PC-3 (cell line): ENCODE measurements at regions not wholly inside any gene's neighbourhood (a gene's known extent, or its start where the extent isn't known, plus 50 kb on each side); places are given as distances from the start of the nearest gene placed in this dataset.

Experiments
- ATAC-seq: fragments of 200-7000 bp; cut with Tn5 transposase; 2 replicates; pipeline ENCODE4 v1.9.1; 2020; ENCODE audit warnings: mild to moderate bottlenecking, moderate library complexity
- BruUV-seq: library from RNA; stranded (reverse); fragments of 400-500 nt; replicated peaks from 2 replicates; lab custom pipeline; 2021; lab: Mats Ljungman, UMichigan
- CTCF ChIA-PET: fragments of 300-600 bp; sonication (Branson Sonifier 250); formaldehyde crosslinking; loops from one replicate; lab custom pipeline; 2022; ENCODE audit warnings: antibody characterized with exemption; lab: Charles Lee
- POLR2A ChIA-PET: fragments of 300-600 bp; sonication (Branson Sonifier 250); formaldehyde crosslinking; loops from one replicate; lab custom pipeline; 2022; ENCODE audit warnings: antibody characterized with exemption; ENCODE audit not compliant: unreplicated experiment; lab: Charles Lee
- DNase-seq: peaks from one replicate; pipeline ENCODE4 v3.0.0-alpha.2; 2015
- H2AFZ ChIP-seq: fragments of 300-600 bp; sonication (generic); 2 replicates; pipeline ENCODE4 v1.6.0; 2016; ENCODE audit warnings: antibody characterized with exemption, low read length
- H3F3A ChIP-seq: fragments of 300-600 bp; sonication (generic); one replicate; pipeline ENCODE4 v1.6.0; 2017; ENCODE audit warnings: antibody characterized with exemption, low read length, control low read depth, mild to moderate bottlenecking; ENCODE audit not compliant: unreplicated experiment
- H3K27ac ChIP-seq: fragments of 300-600 bp; sonication (generic); 2 replicates; pipeline ENCODE4 v1.5.1; 2016; ENCODE audit warnings: mild to moderate bottlenecking, low read length
- H3K27me3 ChIP-seq: fragments of 300-600 bp; sonication (generic); 2 replicates; pipeline ENCODE4 v1.6.1; 2016; ENCODE audit warnings: low read length, mixed read lengths
- H3K36me3 ChIP-seq: fragments of 300-600 bp; sonication (generic); 2 replicates; pipeline ENCODE4 v1.6.1; 2016; ENCODE audit warnings: low read depth, mixed run types, low read length, mixed read lengths
- H3K4me1 ChIP-seq: fragments of 300-600 bp; sonication (generic); 2 replicates; pipeline ENCODE4 v1.5.1; 2016; ENCODE audit warnings: low read length; ENCODE audit not compliant: insufficient read depth
- H3K4me2 ChIP-seq: fragments of 300-600 bp; sonication (generic); 2 replicates; pipeline ENCODE4 v1.6.0; 2016; ENCODE audit warnings: low read length
- H3K4me3 ChIP-seq: fragments of 300-600 bp; sonication (generic); 2 replicates; pipeline ENCODE4 v1.5.1; 2016; ENCODE audit warnings: mild to moderate bottlenecking, low read length, mixed read lengths
- H3K79me2 ChIP-seq: fragments of 300-600 bp; sonication (generic); 2 replicates; pipeline ENCODE4 v1.6.1; 2017; ENCODE audit warnings: low read length, mixed read lengths
- H3K9ac ChIP-seq: fragments of 300-600 bp; sonication (generic); 2 replicates; pipeline ENCODE4 v1.6.0; 2016; ENCODE audit warnings: mild to moderate bottlenecking, low read length
- H3K9me2 ChIP-seq: fragments of 300-600 bp; sonication (generic); replicated peaks from 2 replicates; pipeline ENCODE4 v1.6.1; 2016; ENCODE audit warnings: mixed run types, low read length, mixed read lengths
- H3K9me3 ChIP-seq: fragments of 300-600 bp; sonication (generic); 2 replicates; pipeline ENCODE4 v1.6.1; 2016; ENCODE audit warnings: low read length, mixed read lengths
- H4K20me1 ChIP-seq: fragments of 300-600 bp; sonication (generic); 2 replicates; pipeline ENCODE4 v1.6.1; 2016; ENCODE audit warnings: low read length, mixed read lengths
- EZH2 ChIP-seq: fragments of 300-600 bp; sonication (generic); IDR thresholded peaks from one replicate; pipeline ENCODE4 v1.6.1; 2017; ENCODE audit warnings: antibody characterized with exemption, mild to moderate bottlenecking, low read length; ENCODE audit not compliant: unreplicated experiment
- EZH2phosphoT487 ChIP-seq: fragments of 300-600 bp; sonication (generic); IDR thresholded peaks from 2 replicates; pipeline ENCODE4 v1.6.1; 2018; ENCODE audit warnings: mild to moderate bottlenecking, antibody characterized with exemption, low read length, borderline replicate concordance
- intact Hi-C: fragments of 100-400 bp; cut with micrococcal nuclease; formaldehyde crosslinking; loops from 2 replicates; pipeline ENCODE4 v1.9.0; 2023
- TF ChIP-seq, protein P1 (sequence below): fragments of 300-600 bp; sonication (generic); conservative IDR thresholded peaks from 2 replicates; pipeline ENCODE4 v1.5.1; 2017; ENCODE audit warnings: antibody characterized with exemption, low read depth, mild to moderate bottlenecking, low read length

DNA sequence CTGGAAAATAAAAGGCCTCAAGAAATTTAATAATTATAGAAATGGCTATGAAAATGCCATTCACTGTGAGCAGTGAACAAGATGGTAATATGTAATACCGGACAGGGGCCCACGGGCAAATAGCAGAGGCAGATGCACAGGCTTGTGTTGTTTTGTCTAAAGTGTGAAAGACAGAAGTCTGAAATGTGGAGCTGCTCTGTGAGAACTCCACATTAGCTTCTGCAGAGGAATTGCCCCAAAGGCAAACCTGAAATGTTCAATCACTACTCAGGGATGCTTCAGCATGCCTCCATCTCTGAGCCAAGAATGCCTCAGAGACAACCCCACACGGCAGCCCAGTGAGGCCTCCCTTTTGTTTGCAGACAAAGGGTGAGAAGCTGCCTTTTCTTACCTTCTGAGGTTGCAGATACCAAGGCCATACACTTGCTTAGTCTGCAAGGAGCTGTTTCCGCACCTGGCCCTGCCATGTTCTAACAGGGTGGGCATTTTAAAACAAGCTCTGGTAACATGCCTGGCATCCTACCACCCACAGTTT lies 124.3 kb upstream of the CXCL14 start:
- ATAC-seq (no peak), DNase-seq (no peak)
- no peaks in the 10 kb centered on the region for H3K9me3 ChIP-seq
- intact Hi-C loops: no loop called here
- ChIA-PET POLR2A (no interaction called here), CTCF (no interaction called here)
- no TSS peak for BruUV-seq
- no peaks in the 10 kb centered on the region for H3K9me2 ChIP-seq
- H4K20me1 ChIP-seq: no peaks in the 10 kb centered on the region
- H3F3A ChIP-seq: no peaks in the 10 kb centered on the region
- H3K79me2 ChIP-seq: no peaks in the 10 kb centered on the region
- H3K4me1 ChIP-seq: no peaks in the 10 kb centered on the region
- H3K4me2 ChIP-seq: no peak overlapping the region
- peaks cover 22% of the 10 kb centered on the region; the same call in 1 of the 2 replicates for H3K27me3 ChIP-seq
- no peak overlapping the region for H3K4me3 ChIP-seq
- H3K27ac ChIP-seq: no peak overlapping the region
- no peak overlapping the region for H3K9ac ChIP-seq
- no peak overlapping the region for H2AFZ ChIP-seq
- TF ChIP-seq EZH2phosphoT487 (no peak), EZH2 (no peak)
- TF ChIP-seq, protein P1, sequence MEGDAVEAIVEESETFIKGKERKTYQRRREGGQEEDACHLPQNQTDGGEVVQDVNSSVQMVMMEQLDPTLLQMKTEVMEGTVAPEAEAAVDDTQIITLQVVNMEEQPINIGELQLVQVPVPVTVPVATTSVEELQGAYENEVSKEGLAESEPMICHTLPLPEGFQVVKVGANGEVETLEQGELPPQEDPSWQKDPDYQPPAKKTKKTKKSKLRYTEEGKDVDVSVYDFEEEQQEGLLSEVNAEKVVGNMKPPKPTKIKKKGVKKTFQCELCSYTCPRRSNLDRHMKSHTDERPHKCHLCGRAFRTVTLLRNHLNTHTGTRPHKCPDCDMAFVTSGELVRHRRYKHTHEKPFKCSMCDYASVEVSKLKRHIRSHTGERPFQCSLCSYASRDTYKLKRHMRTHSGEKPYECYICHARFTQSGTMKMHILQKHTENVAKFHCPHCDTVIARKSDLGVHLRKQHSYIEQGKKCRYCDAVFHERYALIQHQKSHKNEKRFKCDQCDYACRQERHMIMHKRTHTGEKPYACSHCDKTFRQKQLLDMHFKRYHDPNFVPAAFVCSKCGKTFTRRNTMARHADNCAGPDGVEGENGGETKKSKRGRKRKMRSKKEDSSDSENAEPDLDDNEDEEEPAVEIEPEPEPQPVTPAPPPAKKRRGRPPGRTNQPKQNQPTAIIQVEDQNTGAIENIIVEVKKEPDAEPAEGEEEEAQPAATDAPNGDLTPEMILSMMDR: no peak
- no peaks in the 10 kb centered on the region for H3K36me3 ChIP-seq

DNA sequence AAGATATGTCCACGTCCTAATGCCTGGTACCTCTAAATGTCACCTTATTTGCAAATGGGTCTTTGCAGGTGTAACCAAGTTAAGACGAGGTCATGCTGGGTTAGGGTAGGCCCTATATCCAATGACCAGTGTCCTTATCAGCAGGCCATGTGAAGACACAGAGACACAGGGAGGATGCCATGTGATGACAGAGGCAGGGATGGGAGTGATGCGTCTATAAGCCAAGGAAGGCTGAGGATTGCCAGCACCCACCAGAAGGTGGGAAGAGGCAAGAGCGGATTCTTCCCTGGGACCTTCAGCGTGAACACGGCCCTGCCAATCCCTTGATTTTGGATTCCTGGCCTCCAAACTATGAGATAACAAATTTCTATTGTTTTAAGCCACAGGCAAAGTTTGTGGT lies 123.4 kb upstream of the CXCL14 start:
- TF ChIP-seq, protein P1: no peak
- TF ChIP-seq EZH2phosphoT487 (no peak), EZH2 (no peak)
- H3K9me2 ChIP-seq: no peaks in the 10 kb centered on the region
- H3F3A ChIP-seq: no peaks in the 10 kb centered on the region
- no peaks in the 10 kb centered on the region for H4K20me1 ChIP-seq
- H3K36me3 ChIP-seq: no peaks in the 10 kb centered on the region
- BruUV-seq: no TSS peak
- H3K4me3 ChIP-seq: no peak overlapping the region
- CTCF ChIA-PET: no interaction called here
- H3K27me3 ChIP-seq: peaks cover 24% of the 10 kb centered on the region; the same call in 1 of the 2 replicates
- DNase-seq (no peak), ATAC-seq (no peak)
- no peak overlapping the region for H3K27ac ChIP-seq
- POLR2A ChIA-PET: no interaction called here
- H3K9me3 ChIP-seq: no peaks in the 10 kb centered on the region
- no peak overlapping the region for H2AFZ ChIP-seq
- no peak overlapping the region for H3K4me2 ChIP-seq
- H3K9ac ChIP-seq: no peak overlapping the region
- no peaks in the 10 kb centered on the region for H3K4me1 ChIP-seq
- no peaks in the 10 kb centered on the region for H3K79me2 ChIP-seq
- intact Hi-C loops: no loop called here

DNA sequence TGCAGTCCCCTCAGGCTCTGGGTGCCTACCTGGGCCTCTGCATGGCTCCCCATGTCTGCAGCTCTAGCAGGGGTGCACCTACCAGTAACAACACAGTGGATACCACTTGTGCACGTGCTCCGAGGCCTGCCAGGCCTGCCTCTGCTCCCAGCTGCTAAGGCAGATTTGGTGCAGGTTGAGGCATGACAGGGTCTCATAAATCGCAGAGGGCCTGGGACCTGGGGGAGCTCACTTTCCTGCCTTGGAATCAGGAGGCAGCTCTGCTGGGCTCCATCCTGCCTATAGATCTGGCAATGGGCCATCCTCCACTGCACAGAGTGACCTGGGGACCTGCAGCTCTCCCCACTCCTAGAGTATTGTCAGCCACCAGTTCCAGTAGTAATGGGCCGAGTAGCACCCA lies 121.9 kb upstream of the CXCL14 start:
- Histone ChIP-seq H3K27me3 (peaks cover 21% of the 10 kb centered on the region; the same call in 1 of the 2 replicates), H3K9ac (no peak overlapping the region), H3K27ac (no peak overlapping the region), H3K79me2 (no peaks in the 10 kb centered on the region), H3K4me2 (no peak overlapping the region), H3K36me3 (no peaks in the 10 kb centered on the region), H2AFZ (no peak overlapping the region), H4K20me1 (no peaks in the 10 kb centered on the region), H3K4me3 (no peak overlapping the region), H3K9me2 (no peaks in the 10 kb centered on the region), H3K9me3 (no peaks in the 10 kb centered on the region), H3F3A (no peaks in the 10 kb centered on the region), H3K4me1 (no peaks in the 10 kb centered on the region)
- ChIA-PET CTCF (no interaction called here), POLR2A (no interaction called here)
- ATAC-seq: no peak
- intact Hi-C loops: no loop called here
- TF ChIP-seq EZH2 (no peak), EZH2phosphoT487 (no peak)
- TF ChIP-seq, protein P1: no peak
- BruUV-seq: no TSS peak
- DNase-seq: no peak
